Activated CD4-positive, alpha-beta memory T cell treated with anti-CD3 and anti-CD28 coated beads for 36 hours (primary cell): ENCODE measurements at regions not wholly inside any gene's neighbourhood (a gene's known extent, or its start where the extent isn't known, plus 50 kb on each side); places are given as distances from the start of the nearest gene placed in this dataset.
"Not testable (repeated sequence)": the region's sequence is repeated elsewhere in the genome, so short reads cannot be mapped to it uniquely, and the experiment has no call there.

Experiments
- CTCF ChIA-PET: fragments of 350-600 bp; sonication (Branson Sonifier 250); formaldehyde crosslinking; loops from one replicate; lab custom pipeline; 2021; ENCODE audit warnings: antibody characterized with exemption, inconsistent platforms; lab: Charles Lee
- POLR2A ChIA-PET: fragments of 350-600 bp; sonication (Branson Sonifier 250); formaldehyde crosslinking; loops from one replicate; lab custom pipeline; 2021; ENCODE audit warnings: antibody characterized with exemption; lab: Charles Lee
- DNase-seq: peaks from one replicate; pipeline ENCODE4 v3.0.0-alpha.2; 2020
- H3K27ac Mint-ChIP-seq: one replicate; pipeline ENCODE4 v1.8.0; 2021; ENCODE audit warnings: mixed read lengths
- H3K27me3 Mint-ChIP-seq: one replicate; pipeline ENCODE4 v1.8.0; 2021; ENCODE audit warnings: mixed read lengths
- H3K36me3 Mint-ChIP-seq: one replicate; pipeline ENCODE4 v1.8.0; 2021; ENCODE audit warnings: mixed read lengths
- H3K4me1 Mint-ChIP-seq: one replicate; pipeline ENCODE4 v1.8.0; 2021; ENCODE audit warnings: low read depth, mixed read lengths
- H3K4me3 Mint-ChIP-seq: one replicate; pipeline ENCODE4 v1.8.0; 2021; ENCODE audit warnings: mild to moderate bottlenecking, mixed read lengths
- H3K9me3 Mint-ChIP-seq: one replicate; pipeline ENCODE4 v1.8.0; 2021; ENCODE audit warnings: mixed read lengths
- intact Hi-C: fragments of 100-400 bp; cut with micrococcal nuclease; formaldehyde crosslinking; loops from one replicate; pipeline ENCODE4 v1.15.1; 2023

DNA sequence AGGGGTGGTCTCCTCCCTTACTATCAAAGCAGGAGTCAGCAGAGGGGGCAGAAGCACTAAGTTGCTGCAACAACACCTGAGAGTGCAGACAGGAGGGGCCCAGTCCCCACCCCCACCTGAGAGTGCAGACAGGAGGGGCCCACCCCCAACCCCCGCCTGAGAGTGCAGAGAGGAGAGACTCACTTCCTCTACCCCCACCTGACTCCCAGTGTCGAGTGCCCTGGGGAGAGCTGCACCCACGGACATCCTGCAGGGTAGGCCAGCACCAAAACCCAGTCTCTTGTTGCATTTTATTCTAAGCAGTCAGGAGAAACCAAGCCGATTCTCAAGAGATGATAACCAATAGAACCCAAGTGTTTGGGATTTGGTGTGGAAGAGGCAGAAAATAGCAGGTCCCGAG lies 78.4 kb downstream of the NAPG start:
- DNase-seq = no peak
- intact Hi-C loops = no loop called here
- peaks cover 16% of the 10 kb centered on the region for H3K9me3 Mint-ChIP-seq
- CTCF ChIA-PET = no interaction called here
- no peak overlapping the region for H3K27ac Mint-ChIP-seq
- POLR2A ChIA-PET = no interaction called here
- H3K4me1 Mint-ChIP-seq = no peaks in the 10 kb centered on the region
- H3K36me3 Mint-ChIP-seq = no peaks in the 10 kb centered on the region
- H3K27me3 Mint-ChIP-seq = no peaks in the 10 kb centered on the region
- H3K4me3 Mint-ChIP-seq = no peak overlapping the region

DNA sequence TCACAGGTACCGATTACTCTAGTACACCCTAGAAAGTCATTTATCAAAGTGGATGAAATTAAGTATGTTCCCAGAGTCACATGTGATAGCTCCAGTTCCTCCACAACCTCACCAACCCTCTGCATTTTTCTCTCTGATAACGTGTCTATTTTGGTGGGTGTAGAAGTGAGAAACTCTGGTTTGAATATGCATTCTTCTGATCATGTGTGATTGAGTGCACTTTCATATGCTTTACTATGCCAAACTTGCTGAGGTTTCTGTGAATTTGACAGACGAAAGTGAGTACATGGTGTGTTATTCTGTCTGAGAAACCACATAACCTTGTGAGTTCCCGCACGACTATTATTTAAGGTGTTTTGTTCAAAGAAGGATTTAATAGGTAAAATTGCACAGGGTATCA lies 81.1 kb downstream of the NAPG start:
- H3K36me3 Mint-ChIP-seq, CTCF ChIA-PET, intact Hi-C loops, H3K4me1 Mint-ChIP-seq, H3K4me3 Mint-ChIP-seq, DNase-seq, POLR2A ChIA-PET, H3K27ac Mint-ChIP-seq, H3K27me3 Mint-ChIP-seq: not testable (repeated sequence)
- peaks cover 16% of the 10 kb centered on the region for H3K9me3 Mint-ChIP-seq

DNA sequence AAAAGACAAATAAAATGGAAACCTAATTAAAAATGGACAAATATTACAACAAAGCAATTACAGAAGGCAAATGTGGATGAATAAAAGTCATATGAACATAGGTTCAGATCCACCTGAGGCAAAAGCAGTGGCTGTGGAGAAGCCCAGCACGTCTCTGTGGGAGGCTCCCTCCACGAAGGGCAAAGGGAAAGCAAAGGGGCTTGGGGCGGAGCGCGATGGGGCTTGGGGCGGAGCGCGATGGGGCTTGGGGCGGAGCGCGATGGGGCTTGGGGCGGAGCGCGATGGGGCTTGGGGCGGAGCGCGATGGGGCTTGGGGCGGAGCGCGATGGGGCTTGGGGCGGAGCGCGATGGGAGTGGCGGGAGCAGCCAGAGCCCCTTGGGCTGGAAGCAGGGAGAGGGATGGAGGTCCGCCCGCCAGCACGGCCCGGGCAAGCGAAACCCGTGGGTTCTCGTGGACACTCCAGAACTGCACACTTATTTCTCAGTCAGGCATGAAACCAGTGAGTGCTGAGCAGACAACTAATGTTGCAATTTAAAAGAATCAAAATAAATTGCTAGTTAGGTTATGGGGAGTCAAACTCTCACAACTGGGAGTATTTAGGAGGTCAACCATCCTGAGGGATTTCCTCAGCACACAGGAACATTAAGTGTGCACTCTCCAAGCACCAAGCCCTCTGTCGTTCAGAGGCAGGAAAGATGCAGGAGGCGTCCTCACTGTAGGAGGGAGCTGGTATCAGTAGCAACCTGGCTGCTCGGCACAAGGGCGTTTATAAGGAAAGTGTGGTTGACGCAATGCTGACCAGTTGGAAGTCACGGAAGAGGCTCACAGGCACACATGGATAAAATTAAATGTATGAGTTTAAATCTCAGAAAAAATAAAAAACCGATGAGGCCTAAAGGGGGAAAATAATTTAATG lies 81.8 kb downstream of the NAPG start:
- H3K4me1 Mint-ChIP-seq, H3K27ac Mint-ChIP-seq: not testable (repeated sequence)

DNA sequence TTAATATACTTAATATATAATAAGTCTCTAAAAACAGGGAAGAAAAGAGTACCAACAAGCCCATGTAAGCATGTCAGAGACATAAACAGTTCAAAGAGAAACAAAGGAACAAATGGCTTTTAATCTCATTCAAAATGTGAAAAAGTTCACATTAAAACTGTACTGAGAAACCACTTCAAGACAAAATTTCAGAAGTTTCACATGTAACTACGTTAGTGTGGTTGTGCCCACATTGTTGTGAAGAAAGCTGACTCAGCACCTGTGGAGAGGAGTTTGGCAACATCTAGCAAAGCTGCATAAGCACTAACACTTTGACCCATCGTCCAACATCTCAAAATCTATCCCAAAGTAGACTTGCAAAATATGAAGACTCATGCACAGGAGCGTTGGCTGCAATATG lies 82.6 kb downstream of the NAPG start:
- POLR2A ChIA-PET, H3K4me3 Mint-ChIP-seq, H3K4me1 Mint-ChIP-seq, CTCF ChIA-PET, H3K27me3 Mint-ChIP-seq, DNase-seq, H3K36me3 Mint-ChIP-seq, intact Hi-C loops, H3K27ac Mint-ChIP-seq: not testable (repeated sequence)
- H3K9me3 Mint-ChIP-seq = peaks cover 11% of the 10 kb centered on the region

More for the DNA sequence above, 81.8 kb downstream of the NAPG start:
- H3K9me3 Mint-ChIP-seq = peaks cover 16% of the 10 kb centered on the region
- intact Hi-C loops, H3K36me3 Mint-ChIP-seq, DNase-seq, CTCF ChIA-PET, POLR2A ChIA-PET, H3K27me3 Mint-ChIP-seq, H3K4me3 Mint-ChIP-seq: not testable (repeated sequence)

DNA sequence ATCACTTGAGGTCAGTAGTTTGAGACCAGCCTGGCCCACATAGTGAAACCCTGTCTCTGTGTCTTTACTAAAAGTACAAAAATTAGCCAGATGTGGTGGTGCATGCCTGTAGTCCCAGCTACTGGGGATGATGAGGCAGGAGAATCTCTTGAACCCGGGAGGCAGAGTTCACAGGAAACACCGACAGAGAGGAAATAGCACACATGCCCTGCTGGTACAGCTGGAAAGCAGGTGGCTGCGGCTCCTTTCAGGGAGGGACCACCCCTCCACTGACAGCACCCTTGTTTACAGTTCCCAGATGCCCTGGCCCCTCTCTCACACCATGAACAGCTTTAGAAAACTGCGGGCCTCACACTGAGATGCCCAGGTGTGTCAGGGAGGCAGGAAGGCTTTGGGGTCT lies 83.2 kb downstream of the NAPG start:
- H3K4me3 Mint-ChIP-seq, H3K27ac Mint-ChIP-seq, intact Hi-C loops, H3K4me1 Mint-ChIP-seq, DNase-seq, POLR2A ChIA-PET, H3K27me3 Mint-ChIP-seq, CTCF ChIA-PET, H3K9me3 Mint-ChIP-seq, H3K36me3 Mint-ChIP-seq: not testable (repeated sequence)

DNA sequence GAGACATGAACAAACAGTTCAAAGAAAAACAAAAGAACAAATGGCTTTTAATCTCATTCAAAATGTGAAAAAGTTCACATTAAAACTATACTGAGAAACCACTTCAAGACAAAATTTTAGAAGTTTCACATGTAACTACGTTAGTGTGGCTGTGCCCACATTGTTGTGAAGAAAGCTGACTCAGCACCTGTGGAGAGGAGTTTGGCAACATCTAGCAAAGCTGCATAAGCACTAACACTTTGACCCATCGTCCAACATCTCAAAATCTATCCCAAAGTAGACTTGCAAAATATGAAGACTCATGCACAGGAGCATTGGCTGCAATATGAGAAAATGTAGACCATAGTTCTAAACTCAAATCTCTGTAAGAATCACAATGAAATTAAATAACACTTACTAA lies 87.4 kb downstream of the NAPG start:
- CTCF ChIA-PET, H3K4me1 Mint-ChIP-seq, H3K4me3 Mint-ChIP-seq, H3K36me3 Mint-ChIP-seq, H3K27ac Mint-ChIP-seq, H3K9me3 Mint-ChIP-seq, H3K27me3 Mint-ChIP-seq, intact Hi-C loops, POLR2A ChIA-PET: not testable (repeated sequence)
- DNase-seq = peak; percentile 12

DNA sequence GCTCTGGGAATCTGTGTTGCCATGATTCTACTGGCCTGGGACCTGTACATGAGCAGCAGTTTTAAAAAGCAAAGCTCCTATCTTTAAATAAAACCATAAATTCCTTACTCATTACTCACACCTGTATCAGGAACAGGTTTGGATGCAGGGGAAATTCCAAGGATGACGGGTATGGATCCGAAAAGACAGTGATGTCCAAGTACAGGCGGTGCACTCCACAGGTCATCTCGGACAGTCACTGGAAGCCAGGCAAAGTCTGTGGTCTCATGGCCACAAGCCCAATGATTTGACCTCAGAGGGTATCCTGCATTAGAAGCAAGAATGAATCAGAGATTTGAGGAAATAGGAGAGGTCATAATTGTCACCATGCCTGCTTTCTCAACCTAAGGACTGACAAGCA lies 90.9 kb downstream of the NAPG start:
- H3K4me3 Mint-ChIP-seq, H3K36me3 Mint-ChIP-seq, DNase-seq, POLR2A ChIA-PET, H3K27ac Mint-ChIP-seq, H3K4me1 Mint-ChIP-seq, H3K9me3 Mint-ChIP-seq, H3K27me3 Mint-ChIP-seq, intact Hi-C loops, CTCF ChIA-PET: not testable (repeated sequence)

DNA sequence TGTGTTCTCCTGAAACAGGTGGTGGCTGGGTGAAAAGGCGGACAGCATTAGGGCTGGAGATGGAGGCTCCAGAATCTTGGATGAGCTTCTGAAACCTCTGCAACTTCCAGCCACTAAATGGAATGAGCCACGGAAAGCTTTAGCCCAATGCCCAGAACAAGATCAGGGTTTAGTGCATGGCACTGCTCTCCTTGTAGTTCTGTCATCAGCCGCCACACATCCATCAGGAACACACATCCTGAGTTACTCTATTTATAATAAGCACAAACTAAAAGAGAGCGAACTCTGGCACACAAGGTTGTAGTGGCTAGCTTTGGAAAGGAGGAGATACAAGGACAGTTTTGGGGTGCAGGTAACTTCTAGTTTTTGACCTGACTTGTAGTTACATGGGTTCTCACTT lies 93.0 kb downstream of the NAPG start:
- POLR2A ChIA-PET, H3K36me3 Mint-ChIP-seq, H3K9me3 Mint-ChIP-seq, H3K27ac Mint-ChIP-seq, H3K4me1 Mint-ChIP-seq, H3K27me3 Mint-ChIP-seq, H3K4me3 Mint-ChIP-seq, CTCF ChIA-PET, intact Hi-C loops, DNase-seq: not testable (repeated sequence)

DNA sequence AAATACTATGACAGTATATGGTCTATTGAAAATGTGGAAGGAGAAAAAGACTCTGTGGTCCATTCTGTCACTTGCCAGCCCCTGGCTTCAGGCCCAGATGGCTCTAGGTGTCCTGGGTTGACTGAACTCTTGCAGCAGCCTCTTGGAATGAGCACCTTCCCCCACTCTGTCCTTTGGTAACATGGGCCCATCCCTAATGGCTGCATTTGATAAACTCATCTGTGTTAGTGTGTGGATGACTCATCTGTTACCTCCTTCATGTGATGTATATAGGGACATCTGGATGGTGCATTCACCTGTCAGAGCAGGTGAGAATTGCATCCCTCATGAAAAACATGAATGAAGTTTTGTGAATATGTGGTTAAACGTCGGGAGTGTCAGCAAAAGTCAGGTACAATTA lies 93.5 kb downstream of the NAPG start:
- intact Hi-C loops, H3K4me3 Mint-ChIP-seq, H3K4me1 Mint-ChIP-seq, POLR2A ChIA-PET, H3K9me3 Mint-ChIP-seq, CTCF ChIA-PET, H3K27me3 Mint-ChIP-seq, H3K36me3 Mint-ChIP-seq, H3K27ac Mint-ChIP-seq, DNase-seq: not testable (repeated sequence)

DNA sequence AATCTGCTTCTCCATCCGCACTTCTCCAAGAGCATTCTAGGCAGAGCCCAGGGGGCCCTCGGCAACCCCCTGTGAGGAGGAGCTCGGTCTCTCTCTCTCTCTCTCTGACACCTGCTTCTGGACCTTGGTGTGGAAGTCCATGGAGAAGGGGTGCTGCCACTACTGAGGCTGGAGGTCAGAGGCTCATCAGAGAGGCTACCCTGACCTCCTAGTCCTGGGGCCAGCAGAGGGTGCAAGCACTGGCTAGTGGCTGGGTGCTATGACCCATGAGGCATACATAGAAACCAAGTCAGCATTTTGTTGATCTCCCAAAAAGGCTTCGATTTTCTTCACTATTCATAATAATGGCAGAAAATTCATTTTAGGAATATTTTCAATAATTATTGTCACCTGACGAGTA lies 94.0 kb downstream of the NAPG start:
- intact Hi-C loops, H3K36me3 Mint-ChIP-seq, CTCF ChIA-PET, POLR2A ChIA-PET, H3K4me1 Mint-ChIP-seq, DNase-seq, H3K27ac Mint-ChIP-seq, H3K9me3 Mint-ChIP-seq, H3K27me3 Mint-ChIP-seq, H3K4me3 Mint-ChIP-seq: not testable (repeated sequence)
